Fibroblast of the aortic adventitia (primary cell): ENCODE measurements at regions not wholly inside any gene's neighbourhood (a gene's known extent, or its start where the extent isn't known, plus 50 kb on each side); places are given as distances from the start of the nearest gene placed in this dataset.

ENCODE experiments used
- DNase-seq: peaks from one replicate; pipeline ENCODE4 v3.0.0-alpha.2; 2010; ENCODE audit warnings: low read depth
- H3K4me3 ChIP-seq: 2 replicates; pipeline ENCODE4 v1.5.1; 2011; ENCODE audit warnings: low read depth, mild to moderate bottlenecking, control low read depth, low read length, moderate library complexity
- TF ChIP-seq, protein P1 (sequence below): IDR thresholded peaks from 2 replicates; pipeline ENCODE4 v1.5.1; 2011; ENCODE audit warnings: mild to moderate bottlenecking, low read length, control low read depth, inconsistent platforms; ENCODE audit not compliant: insufficient read depth

DNA sequence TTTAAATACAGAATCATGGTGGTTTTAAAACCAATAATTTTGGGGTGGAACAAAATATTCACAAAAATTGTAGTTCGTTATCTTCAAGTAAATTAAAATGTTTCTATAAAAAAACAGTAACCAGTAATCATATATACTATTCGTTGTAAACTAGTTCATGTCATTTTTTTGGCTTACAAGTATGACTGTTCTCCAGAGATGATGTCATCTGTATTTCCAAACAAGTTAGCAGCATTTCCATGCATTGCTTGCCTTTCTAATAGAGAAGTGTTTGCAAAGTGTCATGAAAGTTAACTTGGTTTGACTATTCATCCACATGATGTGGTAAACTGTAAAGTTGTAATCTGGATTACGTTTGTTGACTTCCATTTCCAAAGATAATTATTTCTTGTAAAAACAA lies 717.9 kb upstream of the ADAMTS16 start:
- TF ChIP-seq, protein P1, sequence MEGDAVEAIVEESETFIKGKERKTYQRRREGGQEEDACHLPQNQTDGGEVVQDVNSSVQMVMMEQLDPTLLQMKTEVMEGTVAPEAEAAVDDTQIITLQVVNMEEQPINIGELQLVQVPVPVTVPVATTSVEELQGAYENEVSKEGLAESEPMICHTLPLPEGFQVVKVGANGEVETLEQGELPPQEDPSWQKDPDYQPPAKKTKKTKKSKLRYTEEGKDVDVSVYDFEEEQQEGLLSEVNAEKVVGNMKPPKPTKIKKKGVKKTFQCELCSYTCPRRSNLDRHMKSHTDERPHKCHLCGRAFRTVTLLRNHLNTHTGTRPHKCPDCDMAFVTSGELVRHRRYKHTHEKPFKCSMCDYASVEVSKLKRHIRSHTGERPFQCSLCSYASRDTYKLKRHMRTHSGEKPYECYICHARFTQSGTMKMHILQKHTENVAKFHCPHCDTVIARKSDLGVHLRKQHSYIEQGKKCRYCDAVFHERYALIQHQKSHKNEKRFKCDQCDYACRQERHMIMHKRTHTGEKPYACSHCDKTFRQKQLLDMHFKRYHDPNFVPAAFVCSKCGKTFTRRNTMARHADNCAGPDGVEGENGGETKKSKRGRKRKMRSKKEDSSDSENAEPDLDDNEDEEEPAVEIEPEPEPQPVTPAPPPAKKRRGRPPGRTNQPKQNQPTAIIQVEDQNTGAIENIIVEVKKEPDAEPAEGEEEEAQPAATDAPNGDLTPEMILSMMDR, result no peak
- no peak for DNase-seq

GRCh38 chr5:4424895-4425294 lies 715.2 kb upstream of the ADAMTS16 start:
- DNase-seq, result no peak
- no peak overlapping the region for H3K4me3 ChIP-seq
- TF ChIP-seq, protein P1, result no peak

More for the DNA sequence above, 717.9 kb upstream of the ADAMTS16 start:
- no peak overlapping the region for H3K4me3 ChIP-seq

- H3K4me3 ChIP-seq, result no peak overlapping the region
- DNase-seq, result no peak
- TF ChIP-seq, protein P1, result no peak
Observed at GRCh38 chr5:4440536-4440935, 699.6 kb upstream of the ADAMTS16 start.

DNA sequence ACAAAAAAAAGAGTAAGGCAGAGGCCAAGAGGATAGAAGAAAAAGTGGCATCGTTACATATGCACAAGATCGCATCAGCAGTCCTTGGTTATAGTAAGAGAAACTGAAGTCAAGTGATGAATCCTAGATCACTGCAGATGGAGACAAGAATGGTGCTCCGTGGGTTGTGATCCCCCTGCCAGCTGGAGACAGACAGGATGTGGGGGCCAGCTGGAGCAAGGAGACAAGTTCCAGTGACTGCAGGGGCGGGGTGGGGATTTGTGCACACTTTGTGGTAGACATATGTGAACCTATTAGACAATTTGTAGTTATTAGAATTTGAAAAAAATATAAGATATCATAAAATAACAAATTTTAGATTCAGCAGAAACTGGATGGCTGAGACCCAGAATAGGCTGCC lies 697.9 kb upstream of the ADAMTS16 start:
- no peak overlapping the region for H3K4me3 ChIP-seq
- TF ChIP-seq, protein P1, result no peak
- DNase-seq, result no peak

- TF ChIP-seq, protein P1, result no peak
- H3K4me3 ChIP-seq, result no peak overlapping the region
- DNase-seq, result no peak
Observed at GRCh38 chr5:4447657-4448056, 692.5 kb upstream of the ADAMTS16 start.

- TF ChIP-seq, protein P1, result no peak
- no peak for DNase-seq
- H3K4me3 ChIP-seq, result no peak overlapping the region
Observed at GRCh38 chr5:4453655-4454054, 686.5 kb upstream of the ADAMTS16 start.

GRCh38 chr5:4479426-4479825 lies 660.7 kb upstream of the ADAMTS16 start:
- TF ChIP-seq, protein P1, result no peak
- no peak for DNase-seq
- H3K4me3 ChIP-seq, result no peak overlapping the region
